PC-3 (cell line): ENCODE measurements at regions not wholly inside any gene's neighbourhood (a gene's known extent, or its start where the extent isn't known, plus 50 kb on each side); places are given as distances from the start of the nearest gene placed in this dataset.

ENCODE experiments used
- ATAC-seq: fragments of 200-7000 bp; cut with Tn5 transposase; 2 replicates; pipeline ENCODE4 v1.9.1; 2020; ENCODE audit warnings: mild to moderate bottlenecking, moderate library complexity
- BruUV-seq: library from RNA; stranded (reverse); fragments of 400-500 nt; replicated peaks from 2 replicates; lab custom pipeline; 2021; lab: Mats Ljungman, UMichigan
- CTCF ChIA-PET: fragments of 300-600 bp; sonication (Branson Sonifier 250); formaldehyde crosslinking; loops from one replicate; lab custom pipeline; 2022; ENCODE audit warnings: antibody characterized with exemption; lab: Charles Lee
- POLR2A ChIA-PET: fragments of 300-600 bp; sonication (Branson Sonifier 250); formaldehyde crosslinking; loops from one replicate; lab custom pipeline; 2022; ENCODE audit warnings: antibody characterized with exemption; ENCODE audit not compliant: unreplicated experiment; lab: Charles Lee
- DNase-seq: peaks from one replicate; pipeline ENCODE4 v3.0.0-alpha.2; 2015
- H2AFZ ChIP-seq: fragments of 300-600 bp; sonication (generic); 2 replicates; pipeline ENCODE4 v1.6.0; 2016; ENCODE audit warnings: antibody characterized with exemption, low read length
- H3F3A ChIP-seq: fragments of 300-600 bp; sonication (generic); one replicate; pipeline ENCODE4 v1.6.0; 2017; ENCODE audit warnings: antibody characterized with exemption, low read length, control low read depth, mild to moderate bottlenecking; ENCODE audit not compliant: unreplicated experiment
- H3K27ac ChIP-seq: fragments of 300-600 bp; sonication (generic); 2 replicates; pipeline ENCODE4 v1.5.1; 2016; ENCODE audit warnings: mild to moderate bottlenecking, low read length
- H3K27me3 ChIP-seq: fragments of 300-600 bp; sonication (generic); 2 replicates; pipeline ENCODE4 v1.6.1; 2016; ENCODE audit warnings: low read length, mixed read lengths
- H3K36me3 ChIP-seq: fragments of 300-600 bp; sonication (generic); 2 replicates; pipeline ENCODE4 v1.6.1; 2016; ENCODE audit warnings: low read depth, mixed run types, low read length, mixed read lengths
- H3K4me1 ChIP-seq: fragments of 300-600 bp; sonication (generic); 2 replicates; pipeline ENCODE4 v1.5.1; 2016; ENCODE audit warnings: low read length; ENCODE audit not compliant: insufficient read depth
- H3K4me2 ChIP-seq: fragments of 300-600 bp; sonication (generic); 2 replicates; pipeline ENCODE4 v1.6.0; 2016; ENCODE audit warnings: low read length
- H3K4me3 ChIP-seq: fragments of 300-600 bp; sonication (generic); 2 replicates; pipeline ENCODE4 v1.5.1; 2016; ENCODE audit warnings: mild to moderate bottlenecking, low read length, mixed read lengths
- H3K79me2 ChIP-seq: fragments of 300-600 bp; sonication (generic); 2 replicates; pipeline ENCODE4 v1.6.1; 2017; ENCODE audit warnings: low read length, mixed read lengths
- H3K9ac ChIP-seq: fragments of 300-600 bp; sonication (generic); 2 replicates; pipeline ENCODE4 v1.6.0; 2016; ENCODE audit warnings: mild to moderate bottlenecking, low read length
- H3K9me2 ChIP-seq: fragments of 300-600 bp; sonication (generic); replicated peaks from 2 replicates; pipeline ENCODE4 v1.6.1; 2016; ENCODE audit warnings: mixed run types, low read length, mixed read lengths
- H3K9me3 ChIP-seq: fragments of 300-600 bp; sonication (generic); 2 replicates; pipeline ENCODE4 v1.6.1; 2016; ENCODE audit warnings: low read length, mixed read lengths
- H4K20me1 ChIP-seq: fragments of 300-600 bp; sonication (generic); 2 replicates; pipeline ENCODE4 v1.6.1; 2016; ENCODE audit warnings: low read length, mixed read lengths
- CTCF ChIP-seq: fragments of 300-600 bp; sonication (generic); conservative IDR thresholded peaks from 2 replicates; pipeline ENCODE4 v1.5.1; 2017; ENCODE audit warnings: antibody characterized with exemption, low read depth, mild to moderate bottlenecking, low read length
- EZH2 ChIP-seq: fragments of 300-600 bp; sonication (generic); IDR thresholded peaks from one replicate; pipeline ENCODE4 v1.6.1; 2017; ENCODE audit warnings: antibody characterized with exemption, mild to moderate bottlenecking, low read length; ENCODE audit not compliant: unreplicated experiment
- EZH2phosphoT487 ChIP-seq: fragments of 300-600 bp; sonication (generic); IDR thresholded peaks from 2 replicates; pipeline ENCODE4 v1.6.1; 2018; ENCODE audit warnings: mild to moderate bottlenecking, antibody characterized with exemption, low read length, borderline replicate concordance
- intact Hi-C: fragments of 100-400 bp; cut with micrococcal nuclease; formaldehyde crosslinking; loops from 2 replicates; pipeline ENCODE4 v1.9.0; 2023

GRCh38 chr12:4012977-4013968, 140.1 kb upstream of the PARP11 start:
- Histone ChIP-seq H3K9me3 (no peaks in the 10 kb centered on the region), H3K27me3 (peaks cover 7% of the 10 kb centered on the region; the same call in 1 of the 2 replicates), H4K20me1 (no peaks in the 10 kb centered on the region), H3K9me2 (no peaks in the 10 kb centered on the region), H2AFZ (no peak overlapping the region), H3K27ac (no peak overlapping the region), H3K36me3 (no peaks in the 10 kb centered on the region), H3K4me2 (no peak overlapping the region), H3K4me1 (no peaks in the 10 kb centered on the region; the same call in 1 of the 2 replicates), H3F3A (no peaks in the 10 kb centered on the region), H3K79me2 (no peaks in the 10 kb centered on the region), H3K9ac (no peak overlapping the region), H3K4me3 (no peak overlapping the region)
- BruUV-seq: no TSS peak
- POLR2A ChIA-PET: no interaction called here
- no peak for DNase-seq
- CTCF ChIA-PET: no interaction called here
- no peak for TF ChIP-seq CTCF
- no peak for TF ChIP-seq EZH2
- no peak for TF ChIP-seq EZH2phosphoT487
- intact Hi-C loops: no loop called here
- ATAC-seq: no peak

DNA sequence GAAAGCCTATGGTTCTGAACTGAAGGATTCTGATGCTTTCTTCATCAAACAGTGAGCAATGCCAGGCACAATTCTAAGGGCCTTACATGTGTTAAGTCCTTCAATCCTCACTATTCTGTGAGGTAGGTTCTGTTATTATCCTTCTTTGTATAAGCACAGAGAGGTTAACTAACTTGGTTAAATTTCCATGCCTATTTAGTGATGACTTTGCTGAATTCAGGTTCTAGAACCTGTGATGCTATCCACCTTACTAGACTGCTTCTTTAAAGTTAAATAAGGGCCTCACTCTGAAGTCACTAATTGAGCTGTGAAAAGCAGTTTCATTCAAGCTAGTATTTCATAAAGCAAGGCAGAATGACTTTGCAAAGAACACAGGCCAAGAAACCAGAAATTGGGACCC, 138.9 kb upstream of the PARP11 start:
- intact Hi-C loops: no loop called here
- no peak overlapping the region for H3K9ac ChIP-seq
- no peak overlapping the region for H3K27ac ChIP-seq
- H3K9me2 ChIP-seq: no peaks in the 10 kb centered on the region
- no peak overlapping the region for H3K4me2 ChIP-seq
- BruUV-seq: no TSS peak
- ATAC-seq: no peak
- H3K4me3 ChIP-seq: no peak overlapping the region
- H3K4me1 ChIP-seq: no peaks in the 10 kb centered on the region; the same call in 1 of the 2 replicates
- no peaks in the 10 kb centered on the region for H3K79me2 ChIP-seq
- H2AFZ ChIP-seq: no peak overlapping the region
- H3K27me3 ChIP-seq: 0 out of 2 replicates have a peak, but pooled peaks cover 2% of the 10 kb centered on the region
- CTCF ChIA-PET: no interaction called here
- no peak for TF ChIP-seq EZH2
- no peaks in the 10 kb centered on the region for H3F3A ChIP-seq
- no peak for DNase-seq
- POLR2A ChIA-PET: interaction anchor here (0.6 kb wide), 1 partner anchor 19 kb away, joined by 4 read pairs; no protein-coding TSS in a partner anchor
- no peaks in the 10 kb centered on the region for H4K20me1 ChIP-seq
- no peaks in the 10 kb centered on the region for H3K9me3 ChIP-seq
- H3K36me3 ChIP-seq: no peaks in the 10 kb centered on the region

GRCh38 chr12:4011597-4011996, 138.4 kb upstream of the PARP11 start:
- Histone ChIP-seq H3K4me1 (no peaks in the 10 kb centered on the region; the same call in 1 of the 2 replicates), H3K4me3 (no peak overlapping the region), H2AFZ (no peak overlapping the region), H3K27ac (no peak overlapping the region), H3K4me2 (no peak overlapping the region), H3K9me3 (no peaks in the 10 kb centered on the region), H3F3A (no peaks in the 10 kb centered on the region), H3K79me2 (no peaks in the 10 kb centered on the region), H3K36me3 (no peaks in the 10 kb centered on the region), H3K9ac (no peak overlapping the region), H3K27me3 (0 out of 2 replicates have a peak, but pooled peaks cover 4% of the 10 kb centered on the region), H3K9me2 (no peaks in the 10 kb centered on the region), H4K20me1 (no peaks in the 10 kb centered on the region)
- TF ChIP-seq EZH2phosphoT487: no peak
- TF ChIP-seq EZH2: no peak
- no peak for TF ChIP-seq CTCF
- CTCF ChIA-PET: no interaction called here
- ATAC-seq: peak; percentile 15; the same call in 1 of the 2 replicates
- DNase-seq: peak; percentile 58
- intact Hi-C loops: no loop called here
- no TSS peak for BruUV-seq
- POLR2A ChIA-PET: interaction anchor here (0.6 kb wide), 1 partner anchor 20 kb away, joined by 4 read pairs; no protein-coding TSS in a partner anchor
